GM23338 (cell line): ENCODE measurements at regions not wholly inside any gene's neighbourhood (a gene's known extent, or its start where the extent isn't known, plus 50 kb on each side); places are given as distances from the start of the nearest gene placed in this dataset.
A peak's percentile ranks its signal among the peaks of the same experiment; 100 is the strongest.

ENCODE experiments used
- ATAC-seq: fragments of 200-7000 bp; cut with Tn5 transposase; 3 replicates; pipeline ENCODE4 v1.9.1; 2020
- DNase-seq: peaks from one replicate; pipeline ENCODE4 v3.0.0-alpha.2; 2015; ENCODE audit warnings: low spot score
- H2AFZ ChIP-seq: fragments of 200-600 bp; sonication (generic); 2 replicates; pipeline ENCODE4 v1.8.0; 2016; ENCODE audit warnings: antibody characterized with exemption, mild to moderate bottlenecking, moderate library complexity
- H3F3A ChIP-seq: fragments of 200-600 bp; sonication (generic); replicated peaks from 2 replicates; pipeline ENCODE4 v1.8.0; 2017; ENCODE audit warnings: antibody characterized with exemption, mixed run types, low read depth
- H3K27ac ChIP-seq: fragments of 200-600 bp; sonication (generic); 2 replicates; pipeline ENCODE4 v1.6.1; 2016; ENCODE audit warnings: low read depth
- H3K27me3 ChIP-seq: fragments of 200-600 bp; sonication (generic); 2 replicates; pipeline ENCODE4 v1.8.0; 2016; ENCODE audit warnings: mild to moderate bottlenecking, mixed run types, moderate library complexity; ENCODE audit not compliant: insufficient read depth
- H3K36me3 ChIP-seq: fragments of 200-600 bp; sonication (generic); 2 replicates; pipeline ENCODE4 v1.8.0; 2016; ENCODE audit warnings: mild to moderate bottlenecking; ENCODE audit not compliant: insufficient read depth
- H3K4me1 ChIP-seq: fragments of 200-600 bp; sonication (generic); 2 replicates; pipeline ENCODE4 v1.8.0; 2016; ENCODE audit warnings: mild to moderate bottlenecking, moderate library complexity; ENCODE audit not compliant: insufficient read depth
- H3K4me2 ChIP-seq: fragments of 200-600 bp; sonication (generic); 2 replicates; pipeline ENCODE4 v1.7.1; 2017; ENCODE audit warnings: mixed run types
- H3K4me3 ChIP-seq: fragments of 200-600 bp; sonication (generic); 2 replicates; pipeline ENCODE4 v1.6.1; 2016; ENCODE audit warnings: mixed run types
- H3K79me2 ChIP-seq: fragments of 200-600 bp; sonication (generic); replicated peaks from 2 replicates; pipeline ENCODE4 v1.8.0; 2017; ENCODE audit warnings: mild to moderate bottlenecking; ENCODE audit not compliant: insufficient read depth
- H3K9me2 ChIP-seq: fragments of 200-600 bp; sonication (generic); 2 replicates; pipeline ENCODE4 v1.8.0; 2017; ENCODE audit not compliant: insufficient read depth
- H4K20me1 ChIP-seq: fragments of 200-600 bp; sonication (generic); replicated peaks from 2 replicates; pipeline ENCODE4 v1.8.0; 2017; ENCODE audit warnings: mild to moderate bottlenecking; ENCODE audit not compliant: insufficient read depth
- H3K27ac Mint-ChIP-seq: 2 replicates; pipeline ENCODE4 v1.8.0; 2020; ENCODE audit warnings: inconsistent platforms, mild to moderate bottlenecking, moderate library complexity, mixed read lengths
- H3K27me3 Mint-ChIP-seq: 3 replicates; pipeline ENCODE4 v1.8.0; 2022; ENCODE audit warnings: low read depth, mild to moderate bottlenecking, moderate library complexity, mixed read lengths, inconsistent platforms; ENCODE audit not compliant: insufficient read depth, poor library complexity
- H3K36me3 Mint-ChIP-seq: 3 replicates; pipeline ENCODE4 v1.8.0; 2021; ENCODE audit warnings: low read depth, mild to moderate bottlenecking, inconsistent platforms, moderate library complexity, mixed read lengths
- H3K4me1 Mint-ChIP-seq: 3 replicates; pipeline ENCODE4 v1.8.0; 2020; ENCODE audit warnings: mild to moderate bottlenecking, inconsistent platforms, mixed read lengths
- H3K4me3 Mint-ChIP-seq: 3 replicates; pipeline ENCODE4 v1.8.0; 2021; ENCODE audit warnings: moderate library complexity, mild to moderate bottlenecking, inconsistent platforms, mixed read lengths
- H3K9me3 Mint-ChIP-seq: 3 replicates; pipeline ENCODE4 v1.8.0; 2020; ENCODE audit warnings: moderate library complexity, mild to moderate bottlenecking, inconsistent platforms, mixed read lengths
- CREB1 ChIP-seq: fragments of 250-450 bp; sonication (Bioruptor Pico); IDR thresholded peaks from 2 replicates; pipeline ENCODE4 v1.5.0; 2020; ENCODE audit warnings: low read depth, mild to moderate bottlenecking, moderate library complexity
- CTCF ChIP-seq, 2 experiments: fragments of 200-600 bp in 1 of 2; sonication (generic) in 1 of 2; conservative IDR thresholded peaks; 2 replicates each; pipeline versions ENCODE4 v1.5.1 to v1.6.1; 2016 to 2017; ENCODE audit warnings: antibody characterized with exemption in 2 of 2, low read depth in 2 of 2, mild to moderate bottlenecking in 2 of 2, moderate library complexity in 1 of 2
- ETS1 ChIP-seq: IDR thresholded peaks from 2 replicates; pipeline ENCODE4 v1.6.1; 2016; ENCODE audit warnings: antibody characterized with exemption
- EZH2 ChIP-seq: fragments of 200-600 bp; sonication (generic); IDR thresholded peaks from one replicate; pipeline ENCODE4 v1.8.0; 2017; ENCODE audit warnings: antibody characterized with exemption, mild to moderate bottlenecking, low read depth; ENCODE audit not compliant: unreplicated experiment
- POLR2AphosphoS5 ChIP-seq: IDR thresholded peaks from 2 replicates; pipeline ENCODE4 v1.6.1; 2016; ENCODE audit warnings: antibody characterized with exemption, low read depth
- REST ChIP-seq: IDR thresholded peaks from one replicate; pipeline ENCODE4 v1.6.1; 2018; ENCODE audit warnings: antibody characterized with exemption; ENCODE audit not compliant: unreplicated experiment
- ZNF114 ChIP-seq: fragments of 250-450 bp; sonication (Bioruptor Pico); IDR thresholded peaks from 2 replicates; pipeline ENCODE4 v1.5.0; 2020; ENCODE audit warnings: mild to moderate bottlenecking, moderate library complexity
- ZNF462 ChIP-seq: fragments of 250-450 bp; sonication (Bioruptor Pico); IDR thresholded peaks from 2 replicates; pipeline ENCODE4 v1.5.0; 2020; ENCODE audit warnings: mild to moderate bottlenecking, moderate library complexity

GRCh38 chr1:58402444-58402843, 144.1 kb downstream of the OMA1 start (continued):
- TF ChIP-seq REST, result no peak
- TF ChIP-seq EZH2, result no peak
- TF ChIP-seq ETS1, result no peak

GRCh38 chr1:58401991-58402390, 144.5 kb downstream of the OMA1 start:
- Mint-ChIP-seq H3K27ac (no peak overlapping the region), H3K9me3 (no peaks in the 10 kb centered on the region), H3K4me3 (no peak overlapping the region), H3K36me3 (no peaks in the 10 kb centered on the region), H3K4me1 (peaks cover 2% of the 10 kb centered on the region; the same call in 2 of the 3 replicates), H3K27me3 (no peaks in the 10 kb centered on the region)
- Histone ChIP-seq H3K4me3 (no peak overlapping the region), H2AFZ (0 out of 2 replicates have a peak overlapping the region, but pooled peaks have one; percentile 33), H3K36me3 (no peaks in the 10 kb centered on the region), H3K27me3 (no peaks in the 10 kb centered on the region), H4K20me1 (no peaks in the 10 kb centered on the region), H3K4me2 (no peak overlapping the region), H3K4me1 (0 out of 2 replicates have a peak, but pooled peaks cover 4% of the 10 kb centered on the region), H3K27ac (no peak overlapping the region), H3F3A (no peaks in the 10 kb centered on the region), H3K79me2 (no peaks in the 10 kb centered on the region), H3K9me2 (peaks cover 4% of the 10 kb centered on the region; the same call in 1 of the 2 replicates)
- no peak for DNase-seq
- ATAC-seq, result no peak
- no peak for TF ChIP-seq ZNF462 (CRISPR knock-in tag)
- no peak for TF ChIP-seq POLR2AphosphoS5
- TF ChIP-seq EZH2, result no peak
- no peak for TF ChIP-seq REST
- no peak for TF ChIP-seq CREB1 (CRISPR knock-in tag)
- no peak for TF ChIP-seq ZNF114 (CRISPR knock-in tag)
- TF ChIP-seq CTCF (conservative IDR thresholded peaks at IDR 0.05; ENCODE audit: low read depth in 2 of 2), result no peak
